ENCODE measurements at regions not wholly inside any gene's neighbourhood (a gene's known extent, or its start where the extent isn't known, plus 50 kb on each side); places are given as distances from the start of the nearest gene placed in this dataset.

GRCh38 chr15:70274908-70275307, 177.2 kb upstream of the TLE3 start:
- DNase-seq: no peak
- in situ Hi-C loops (cut with MboI; ENCODE audit: low pct_unique_long_range_greater_than_20kb, low sequenced_read_pairs): no loop called here

- in situ Hi-C loops (cut with MboI; ENCODE audit: low pct_unique_long_range_greater_than_20kb, low sequenced_read_pairs): no loop called here
- DNase-seq: no peak
These were observed 176.7 kb upstream of the TLE3 start for GRCh38 chr15:70274255-70274880.

GRCh38 chr15:70273808-70274207, 176.1 kb upstream of the TLE3 start:
- DNase-seq: no peak
- in situ Hi-C loops (cut with MboI; ENCODE audit: low pct_unique_long_range_greater_than_20kb, low sequenced_read_pairs): no loop called here

- no peak for DNase-seq
- in situ Hi-C loops (cut with MboI; ENCODE audit: low pct_unique_long_range_greater_than_20kb, low sequenced_read_pairs): no loop called here
These were observed 175.0 kb upstream of the TLE3 start for GRCh38 chr15:70272565-70273355.

GRCh38 chr15:70271422-70272088, 173.8 kb upstream of the TLE3 start:
- in situ Hi-C loops (cut with MboI; ENCODE audit: low pct_unique_long_range_greater_than_20kb, low sequenced_read_pairs): no loop called here

GRCh38 chr15:70270752-70271111, 173.0 kb upstream of the TLE3 start:
- in situ Hi-C loops (cut with MboI; ENCODE audit: low pct_unique_long_range_greater_than_20kb, low sequenced_read_pairs): no loop called here
- no peak for DNase-seq

More at GRCh38 chr15:70271422-70272088, 173.8 kb upstream of the TLE3 start:
- no peak for DNase-seq

GRCh38 chr15:70269991-70270751, 172.5 kb upstream of the TLE3 start:
- in situ Hi-C loops (cut with MboI; ENCODE audit: low pct_unique_long_range_greater_than_20kb, low sequenced_read_pairs): no loop called here

GRCh38 chr15:70269311-70269911, 171.7 kb upstream of the TLE3 start:
- DNase-seq: no peak

More at GRCh38 chr15:70269991-70270751, 172.5 kb upstream of the TLE3 start:
- peak; percentile 38 for DNase-seq

GRCh38 chr15:70268698-70269251, 171.1 kb upstream of the TLE3 start:
- in situ Hi-C loops (cut with MboI; ENCODE audit: low pct_unique_long_range_greater_than_20kb, low sequenced_read_pairs): no loop called here
- DNase-seq: no peak

More at GRCh38 chr15:70269311-70269911, 171.7 kb upstream of the TLE3 start:
- in situ Hi-C loops (cut with MboI; ENCODE audit: low pct_unique_long_range_greater_than_20kb, low sequenced_read_pairs): no loop called here

GRCh38 chr15:70267879-70268278, 170.2 kb upstream of the TLE3 start:
- DNase-seq: no peak
- in situ Hi-C loops (cut with MboI; ENCODE audit: low pct_unique_long_range_greater_than_20kb, low sequenced_read_pairs): no loop called here

GRCh38 chr15:70267306-70267705, 169.6 kb upstream of the TLE3 start:
- in situ Hi-C loops (cut with MboI; ENCODE audit: low pct_unique_long_range_greater_than_20kb, low sequenced_read_pairs): no loop called here
- no peak for DNase-seq

GRCh38 chr15:70266412-70267121, 168.8 kb upstream of the TLE3 start:
- in situ Hi-C loops (cut with MboI; ENCODE audit: low pct_unique_long_range_greater_than_20kb, low sequenced_read_pairs): no loop called here

GRCh38 chr15:70265986-70266385, 168.3 kb upstream of the TLE3 start:
- in situ Hi-C loops (cut with MboI; ENCODE audit: low pct_unique_long_range_greater_than_20kb, low sequenced_read_pairs): no loop called here
- DNase-seq: no peak

More at GRCh38 chr15:70266412-70267121, 168.8 kb upstream of the TLE3 start:
- peak; percentile 84 for DNase-seq

- no peak for DNase-seq
- in situ Hi-C loops (cut with MboI; ENCODE audit: low pct_unique_long_range_greater_than_20kb, low sequenced_read_pairs): no loop called here
These were observed 167.8 kb upstream of the TLE3 start for GRCh38 chr15:70265466-70265978.

- in situ Hi-C loops (cut with MboI; ENCODE audit: low pct_unique_long_range_greater_than_20kb, low sequenced_read_pairs): no loop called here
- DNase-seq: no peak
These were observed 167.2 kb upstream of the TLE3 start for GRCh38 chr15:70264738-70265465.

- DNase-seq: peak; percentile 96
- in situ Hi-C loops (cut with MboI; ENCODE audit: low pct_unique_long_range_greater_than_20kb, low sequenced_read_pairs): no loop called here
These were observed 166.4 kb upstream of the TLE3 start for GRCh38 chr15:70264014-70264582.

Measured in KBM-7 (cell line).